ENCODE measurements at regions not wholly inside any gene's neighbourhood (a gene's known extent, or its start where the extent isn't known, plus 50 kb on each side); places are given as distances from the start of the nearest gene placed in this dataset.
A peak's percentile ranks its signal among the peaks of the same experiment; 100 is the strongest.

GRCh38 chr15:70185251-70185711, 87.6 kb upstream of the TLE3 start:
- peak; percentile 63 for DNase-seq (ENCODE audit: low read depth)

GRCh38 chr15:70182858-70183695, 85.4 kb upstream of the TLE3 start:
- DNase-seq (ENCODE audit: low read depth), result no peak

GRCh38 chr15:70181626-70182255, 84.0 kb upstream of the TLE3 start:
- DNase-seq (ENCODE audit: low read depth), result no peak

DNA sequence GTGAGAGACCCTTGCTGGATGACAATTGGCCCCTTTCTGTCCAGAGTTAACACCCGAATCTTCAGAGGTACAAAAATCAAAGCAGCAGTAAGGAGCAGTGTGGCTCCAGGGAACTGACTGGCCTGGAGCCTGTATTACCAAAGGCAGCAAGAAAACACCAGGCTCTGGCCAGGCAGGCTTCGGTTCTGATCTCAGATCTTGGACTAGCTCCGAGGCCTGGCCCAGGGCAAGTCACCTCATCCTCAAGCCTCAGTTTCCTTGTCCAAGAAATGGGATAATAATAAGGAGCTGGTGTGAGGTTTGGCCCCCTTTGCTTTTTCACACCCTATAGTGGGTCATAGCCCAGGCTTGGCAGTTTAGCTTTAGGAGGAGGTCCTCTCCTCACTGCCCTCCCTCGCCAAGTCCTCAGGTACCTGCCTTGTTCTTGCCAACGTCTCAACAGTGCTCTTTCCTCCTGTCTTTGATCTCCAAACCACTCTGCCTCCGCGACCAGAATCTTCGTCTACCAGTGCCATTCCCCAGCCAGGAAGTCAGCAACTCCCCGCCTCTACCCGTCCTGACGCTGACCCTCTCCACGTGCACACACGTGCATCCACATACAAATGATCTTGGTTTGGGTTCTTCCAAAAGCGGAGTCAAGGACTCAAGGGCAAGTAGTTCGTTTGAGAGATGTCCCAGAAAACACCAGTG, 82.6 kb upstream of the TLE3 start:
- DNase-seq (ENCODE audit: low read depth), result no peak

DNA sequence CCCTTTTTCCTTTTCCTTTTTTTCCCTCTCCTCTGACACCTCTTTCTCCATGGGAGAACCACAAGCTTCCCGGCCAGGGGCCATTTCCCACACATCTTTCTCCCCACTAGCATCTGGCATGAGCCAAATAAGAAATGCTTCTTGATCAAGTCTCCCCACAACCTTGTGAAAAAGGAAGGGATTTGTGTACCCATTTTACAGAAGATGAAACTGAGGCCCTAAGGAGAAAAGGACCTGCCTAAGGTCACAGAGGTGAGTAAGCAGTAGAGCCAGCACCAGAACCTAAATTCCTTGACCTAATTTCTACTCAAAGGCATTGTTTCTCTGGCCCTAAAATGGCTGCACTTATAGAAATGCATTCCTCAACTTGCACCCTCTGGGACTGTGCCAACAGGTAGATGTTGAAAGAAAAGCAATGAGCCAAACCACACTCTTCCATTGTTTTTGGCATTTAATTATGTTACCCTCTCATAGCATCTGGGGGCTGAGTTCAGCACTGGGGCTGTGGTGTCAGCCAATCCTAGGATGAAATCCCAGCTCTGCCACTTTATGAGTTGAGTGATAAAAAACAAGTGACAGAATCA, 81.7 kb upstream of the TLE3 start:
- DNase-seq (ENCODE audit: low read depth), result no peak

DNA sequence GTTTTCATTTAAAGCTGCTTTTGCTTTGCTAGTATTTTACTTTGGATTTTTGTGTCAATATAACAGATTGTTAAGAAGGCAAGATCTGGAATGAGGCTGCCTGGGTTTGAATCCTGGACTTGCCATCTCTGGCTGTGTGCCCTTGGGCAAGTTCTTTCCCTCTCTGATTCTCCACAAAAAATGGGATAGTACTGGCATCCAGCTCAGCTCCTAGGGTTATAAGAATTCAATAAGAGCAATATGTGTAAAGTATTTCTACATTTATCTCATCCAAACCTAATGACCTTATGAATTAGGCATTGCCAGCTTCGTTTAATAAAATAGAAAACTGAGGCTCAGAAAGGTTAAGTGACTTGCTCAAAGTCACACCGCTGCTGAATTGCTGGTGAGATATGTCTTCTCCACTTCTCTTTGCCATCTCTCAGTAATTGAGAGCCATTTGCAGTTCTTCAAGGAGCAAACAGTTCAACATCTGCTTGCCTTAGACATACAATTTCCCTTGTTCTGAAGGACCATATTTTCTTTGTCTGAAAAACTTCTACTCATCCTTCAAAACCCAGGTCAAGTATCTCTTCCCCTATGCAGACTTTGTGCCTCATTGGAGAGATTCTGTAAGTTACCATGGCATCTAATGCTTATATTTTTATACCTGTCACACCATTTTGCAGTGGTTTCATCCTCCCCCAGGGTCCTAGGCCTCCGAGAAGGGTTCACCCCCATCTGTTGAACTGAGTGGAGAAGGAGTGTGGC, 80.8 kb upstream of the TLE3 start:
- DNase-seq (ENCODE audit: low read depth), result no peak

- no peak for DNase-seq (ENCODE audit: low read depth)
These were observed 75.0 kb upstream of the TLE3 start for GRCh38 chr15:70172566-70173225.

DNA sequence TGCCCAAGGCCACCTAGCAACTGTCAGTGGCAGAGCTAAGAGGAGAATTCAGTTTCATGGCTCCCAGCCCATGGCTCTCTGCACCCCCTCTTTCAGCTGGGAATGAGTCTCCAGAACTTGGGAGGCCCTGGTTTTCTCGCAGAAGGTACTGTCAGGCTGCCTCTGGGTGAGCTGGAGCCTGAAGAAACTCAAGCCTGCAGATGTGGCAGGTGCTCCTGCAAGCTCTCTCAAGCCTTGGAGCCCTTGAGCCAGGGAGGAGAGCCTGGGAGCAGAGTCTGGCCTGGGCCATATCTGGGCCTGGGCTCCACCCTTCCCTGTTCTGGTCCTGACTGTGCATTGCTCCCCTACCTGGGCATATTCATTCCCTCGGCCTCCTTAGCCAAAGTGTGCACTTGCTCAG, 74.4 kb upstream of the TLE3 start:
- DNase-seq (ENCODE audit: low read depth), result no peak

DNA sequence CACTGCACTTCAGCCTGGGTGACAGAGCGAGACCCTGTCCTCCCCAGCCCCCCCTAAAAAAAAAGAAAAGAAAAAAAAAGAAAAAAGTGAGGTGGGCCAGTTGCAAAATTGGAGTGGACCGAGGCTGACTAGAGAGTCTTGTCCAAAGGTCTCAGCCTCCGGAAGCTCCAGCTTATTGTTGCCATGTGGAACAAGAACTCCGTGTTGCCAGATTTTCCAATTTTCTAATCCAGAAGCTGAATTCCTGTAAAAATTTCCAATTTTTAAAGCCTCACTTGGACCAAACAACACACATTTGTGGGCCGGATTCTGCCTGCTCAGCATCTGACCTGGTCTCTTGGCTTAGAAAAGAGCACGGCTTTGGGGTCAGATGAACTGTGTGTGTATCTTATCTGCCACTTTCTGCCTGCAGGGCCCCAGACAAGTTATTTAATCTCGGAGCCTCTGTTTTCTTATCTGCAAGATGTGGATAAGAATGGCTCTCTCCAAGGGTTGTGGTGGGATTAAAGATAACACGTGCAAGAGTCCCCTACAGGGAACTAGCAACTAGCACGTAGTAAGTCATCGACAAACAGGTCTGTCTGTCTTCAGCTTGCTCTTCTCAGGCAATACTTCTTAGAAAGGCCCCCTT, 73.7 kb upstream of the TLE3 start:
- no peak for DNase-seq (ENCODE audit: low read depth)

DNA sequence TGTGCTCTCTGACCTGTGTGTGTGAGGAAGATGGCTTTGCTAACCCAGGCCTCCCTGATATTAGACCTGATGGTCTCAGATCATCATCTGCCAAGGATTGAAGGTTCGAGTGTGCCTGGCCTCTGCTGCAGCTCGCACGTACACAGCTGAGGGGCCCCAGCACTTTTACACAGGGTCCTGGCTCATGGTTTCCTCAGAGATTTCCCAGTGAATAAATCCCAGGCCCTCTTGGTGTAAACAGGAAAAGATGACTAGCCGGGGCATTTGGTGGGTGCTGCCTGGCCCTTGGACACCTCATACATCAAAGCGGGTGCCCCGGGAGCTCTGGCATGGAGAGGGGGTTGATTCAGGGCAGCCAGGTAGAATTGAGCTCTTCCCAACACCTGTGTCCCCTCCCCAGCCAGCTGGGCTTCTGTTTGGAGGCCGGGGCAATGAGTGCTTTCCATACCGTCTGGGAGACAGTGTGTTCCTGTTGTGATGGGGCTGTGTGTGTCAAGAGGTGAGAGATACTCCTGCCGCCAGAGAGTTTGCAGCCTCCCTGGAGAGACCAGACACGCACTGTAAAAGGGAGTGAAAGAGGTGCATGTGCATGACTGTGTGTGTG, 72.5 kb upstream of the TLE3 start:
- no peak for DNase-seq (ENCODE audit: low read depth)

- no peak for DNase-seq (ENCODE audit: low read depth)
These were observed 71.4 kb upstream of the TLE3 start for GRCh38 chr15:70169147-70169546.

GRCh38 chr15:70167155-70167554, 69.4 kb upstream of the TLE3 start:
- DNase-seq (ENCODE audit: low read depth), result no peak

- no peak for DNase-seq (ENCODE audit: low read depth)
These were observed 68.9 kb upstream of the TLE3 start for GRCh38 chr15:70166506-70167087.

GRCh38 chr15:70165716-70166284, 68.1 kb upstream of the TLE3 start:
- DNase-seq (ENCODE audit: low read depth), result no peak

- DNase-seq (ENCODE audit: low read depth), result no peak
These were observed 67.4 kb upstream of the TLE3 start for GRCh38 chr15:70164910-70165715.

DNA sequence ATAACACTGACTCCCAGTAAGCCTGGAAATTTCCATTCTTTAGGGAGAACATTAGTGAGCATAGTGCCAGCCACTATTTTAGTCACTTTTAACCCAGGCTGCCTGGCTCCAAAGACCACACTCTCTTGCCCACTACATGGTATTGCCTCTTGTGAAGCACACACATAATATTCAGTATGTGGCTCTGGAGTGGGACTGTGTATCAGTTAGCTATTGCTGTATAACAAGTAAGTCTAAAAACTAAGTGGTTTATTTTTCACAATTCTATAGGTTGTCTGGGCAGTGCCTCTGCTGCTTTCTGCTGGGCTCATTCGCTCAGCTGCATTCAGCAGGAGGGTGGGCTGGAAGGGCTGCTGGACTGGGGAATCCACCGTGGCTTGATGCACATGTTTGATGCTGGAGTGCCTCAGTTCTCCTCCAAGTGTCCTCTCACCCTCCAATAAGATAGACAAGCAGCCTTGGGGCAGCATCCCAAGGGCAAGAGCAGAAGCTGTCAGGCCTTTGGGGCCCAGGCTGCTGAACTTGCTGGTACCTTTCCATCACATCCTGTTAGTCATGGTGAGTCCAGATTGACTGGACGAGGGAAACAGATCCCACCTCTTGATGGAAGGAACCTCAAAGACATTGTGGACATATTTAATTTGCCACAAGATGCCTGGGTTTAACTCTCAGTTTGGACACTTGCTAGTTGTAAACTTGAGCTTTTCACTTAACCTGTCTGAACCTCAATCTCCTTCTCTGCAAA, 66.6 kb upstream of the TLE3 start:
- DNase-seq (ENCODE audit: low read depth), result no peak

DNA sequence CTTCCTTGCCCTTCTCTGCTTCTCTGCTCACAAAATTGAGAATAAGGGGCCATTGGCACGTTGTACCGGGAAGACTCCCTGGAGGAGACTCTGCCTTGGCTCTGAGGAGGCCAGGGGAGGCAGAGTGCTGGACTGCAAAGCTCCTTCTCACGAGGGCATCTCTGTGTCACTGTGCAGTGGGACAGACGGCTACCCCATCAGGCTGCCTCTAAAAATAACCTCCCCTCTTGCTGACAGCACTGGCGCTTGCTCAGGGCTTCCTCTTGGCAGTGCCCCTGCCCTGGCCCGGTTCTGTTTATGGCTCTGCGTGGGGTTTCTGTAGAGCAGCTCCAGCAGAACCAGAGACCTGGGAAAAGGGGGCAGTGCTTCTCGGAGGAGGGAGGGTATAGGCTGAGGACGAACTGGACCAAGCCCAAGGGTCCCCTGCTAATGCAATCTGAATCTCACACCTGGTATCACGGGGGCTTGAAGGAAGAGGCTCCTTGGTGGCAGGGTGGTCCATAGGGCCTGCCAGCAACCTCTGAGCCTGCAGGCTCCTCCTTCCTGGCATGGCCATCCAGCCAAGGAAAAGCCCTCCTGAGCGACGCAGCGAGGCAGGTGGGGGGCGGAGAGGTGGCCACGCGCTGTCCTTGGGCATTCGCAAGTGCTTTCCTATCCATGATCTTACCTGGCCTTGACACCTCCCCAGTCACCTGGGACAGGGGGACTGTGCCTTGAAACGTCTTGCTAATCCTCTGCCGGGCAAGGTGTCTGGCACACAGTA, 63.3 kb upstream of the TLE3 start:
- DNase-seq (ENCODE audit: low read depth), result no peak

Data from Daoy (cell line).